Uterus (tissue), 2 donors: ENCODE measurements at regions not wholly inside any gene's neighbourhood (a gene's known extent, or its start where the extent isn't known, plus 50 kb on each side); places are given as distances from the start of the nearest gene placed in this dataset.
"Not testable (repeated sequence)": the region's sequence is repeated elsewhere in the genome, so short reads cannot be mapped to it uniquely, and the experiment has no call there.

ENCODE experiments used
- POLR2A ChIP-seq, 2 donors: fragments of 450-650 bp; IDR thresholded peaks; one replicate each; pipeline ENCODE4 v1.6.1; 2016; ENCODE audit warnings: antibody characterized with exemption in 2 of 2, mild to moderate bottlenecking in 1 of 2, moderate library complexity in 1 of 2
- TF ChIP-seq, protein P1 (sequence below), 4 experiments: fragments of 200-600 bp in 2 of 4; fragments of 450-650 bp in 2 of 4; sonication (generic) in 2 of 4; IDR thresholded peaks; one replicate each; pipeline ENCODE4 v1.5.1; 2016 to 2019; ENCODE audit warnings: antibody characterized with exemption in 4 of 4, mild to moderate bottlenecking in 2 of 4, moderate library complexity in 1 of 4

DNA sequence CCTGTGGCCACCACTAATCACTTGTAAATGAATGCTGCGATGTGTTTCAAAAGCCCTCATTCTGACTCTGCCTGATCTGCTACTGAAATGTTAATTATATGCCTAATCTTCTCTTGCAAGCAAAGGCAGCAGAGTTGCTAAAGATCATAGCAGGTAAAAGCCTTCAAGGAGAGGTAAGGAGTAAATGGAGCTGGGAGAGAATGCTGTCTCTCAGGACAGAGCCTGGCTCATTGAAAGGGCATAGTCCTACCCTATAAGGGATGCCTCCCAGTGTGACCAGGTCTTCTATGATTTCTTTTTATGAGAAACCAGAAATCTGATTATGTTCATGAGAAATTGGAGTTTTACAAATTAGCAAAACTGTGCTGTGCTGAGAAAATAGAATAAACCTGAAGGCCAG, 88.2 kb upstream of the ZNF658 start:
- TF ChIP-seq, protein P1, sequence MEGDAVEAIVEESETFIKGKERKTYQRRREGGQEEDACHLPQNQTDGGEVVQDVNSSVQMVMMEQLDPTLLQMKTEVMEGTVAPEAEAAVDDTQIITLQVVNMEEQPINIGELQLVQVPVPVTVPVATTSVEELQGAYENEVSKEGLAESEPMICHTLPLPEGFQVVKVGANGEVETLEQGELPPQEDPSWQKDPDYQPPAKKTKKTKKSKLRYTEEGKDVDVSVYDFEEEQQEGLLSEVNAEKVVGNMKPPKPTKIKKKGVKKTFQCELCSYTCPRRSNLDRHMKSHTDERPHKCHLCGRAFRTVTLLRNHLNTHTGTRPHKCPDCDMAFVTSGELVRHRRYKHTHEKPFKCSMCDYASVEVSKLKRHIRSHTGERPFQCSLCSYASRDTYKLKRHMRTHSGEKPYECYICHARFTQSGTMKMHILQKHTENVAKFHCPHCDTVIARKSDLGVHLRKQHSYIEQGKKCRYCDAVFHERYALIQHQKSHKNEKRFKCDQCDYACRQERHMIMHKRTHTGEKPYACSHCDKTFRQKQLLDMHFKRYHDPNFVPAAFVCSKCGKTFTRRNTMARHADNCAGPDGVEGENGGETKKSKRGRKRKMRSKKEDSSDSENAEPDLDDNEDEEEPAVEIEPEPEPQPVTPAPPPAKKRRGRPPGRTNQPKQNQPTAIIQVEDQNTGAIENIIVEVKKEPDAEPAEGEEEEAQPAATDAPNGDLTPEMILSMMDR (IDR thresholded peaks at IDR 0.05): not testable (repeated sequence)
- TF ChIP-seq POLR2A (IDR thresholded peaks at IDR 0.05): not testable (repeated sequence)
